ENCODE measurements at regions not wholly inside any gene's neighbourhood (a gene's known extent, or its start where the extent isn't known, plus 50 kb on each side); places are given as distances from the start of the nearest gene placed in this dataset.

DNA sequence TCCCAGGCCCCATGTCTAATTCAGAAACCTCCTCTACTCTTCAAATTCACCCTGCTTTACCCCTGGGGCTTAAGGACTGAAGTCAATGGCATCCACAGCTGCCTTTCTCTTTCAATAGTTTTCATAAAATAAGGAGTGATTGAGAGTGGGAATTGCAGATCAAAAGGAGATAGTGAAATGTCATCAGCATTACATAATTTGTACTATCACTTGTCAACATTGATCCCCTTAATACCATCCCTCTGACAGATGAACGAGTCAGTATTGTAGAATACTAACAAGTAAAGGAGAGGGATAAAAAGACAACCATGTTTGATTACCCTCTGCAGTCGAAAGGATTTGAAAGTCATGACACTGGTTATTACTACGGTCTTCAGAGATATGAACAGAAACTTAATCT is 212.4 kb downstream of the TMEM114 start:
- no peak for TF ChIP-seq CTCF (conservative IDR thresholded peaks at IDR 0.05)
- TF ChIP-seq ZFX (IDR thresholded peaks at IDR 0.05) = no peak

Measured in C4-2B (cell line).